Uterus (tissue), 3 donors: ENCODE measurements at regions not wholly inside any gene's neighbourhood (a gene's known extent, or its start where the extent isn't known, plus 50 kb on each side); places are given as distances from the start of the nearest gene placed in this dataset.
A peak's percentile ranks its signal among the peaks of the same experiment; 100 is the strongest.

ENCODE experiments used
- DNase-seq, 2 donors: peaks; one replicate each; pipeline ENCODE4 v3.0.0-alpha.2; 2019 to 2020
- H3K27ac ChIP-seq, 2 donors: fragments of 200-600 bp; sonication (generic); 1 replicate in 1 of 2; 2 replicates in 1 of 2; pipeline ENCODE4 v1.5.1; 2016 to 2018
- H3K27me3 ChIP-seq, 2 donors: fragments of 200-600 bp; sonication (generic); one replicate each; pipeline ENCODE4 v1.5.1; 2018 to 2019; ENCODE audit warnings: control low read depth in 1 of 2
- H3K36me3 ChIP-seq, 2 donors: fragments of 200-600 bp; sonication (generic); one replicate each; pipeline ENCODE4 v1.5.1; 2019; ENCODE audit warnings: control low read depth in 1 of 2
- H3K4me1 ChIP-seq, 2 donors: fragments of 200-600 bp; sonication (generic); one replicate each; pipeline ENCODE4 v1.5.1; 2018 to 2019; ENCODE audit warnings: control low read depth in 1 of 2
- H3K4me3 ChIP-seq, 2 donors: fragments of 200-600 bp; sonication (generic); 1 replicate in 1 of 2; 2 replicates in 1 of 2; pipeline ENCODE4 v1.5.1; 2018 to 2019; ENCODE audit warnings: mild to moderate bottlenecking in 1 of 2
- H3K9me3 ChIP-seq, 2 donors: fragments of 200-600 bp; sonication (generic); one replicate each; pipeline ENCODE4 v1.5.1; 2019; ENCODE audit warnings: control low read depth in 1 of 2
- POLR2A ChIP-seq, 2 donors: fragments of 450-650 bp; IDR thresholded peaks; one replicate each; pipeline ENCODE4 v1.6.1; 2016; ENCODE audit warnings: antibody characterized with exemption in 2 of 2, mild to moderate bottlenecking in 1 of 2, moderate library complexity in 1 of 2
- intact Hi-C: fragments of 100-400 bp; cut with DNase I; formaldehyde crosslinking; loops from one replicate; pipeline ENCODE4 v1.15.1; 2023; ENCODE audit warnings: low total_unique reads
- TF ChIP-seq, protein P1 (sequence below), 4 experiments: fragments of 200-600 bp in 2 of 4; fragments of 450-650 bp in 2 of 4; sonication (generic) in 2 of 4; IDR thresholded peaks; one replicate each; pipeline ENCODE4 v1.5.1; 2016 to 2019; ENCODE audit warnings: antibody characterized with exemption in 4 of 4, mild to moderate bottlenecking in 2 of 4, moderate library complexity in 1 of 4
- donor health status: DM: yes; HTN: yes; CAD: no.

DNA sequence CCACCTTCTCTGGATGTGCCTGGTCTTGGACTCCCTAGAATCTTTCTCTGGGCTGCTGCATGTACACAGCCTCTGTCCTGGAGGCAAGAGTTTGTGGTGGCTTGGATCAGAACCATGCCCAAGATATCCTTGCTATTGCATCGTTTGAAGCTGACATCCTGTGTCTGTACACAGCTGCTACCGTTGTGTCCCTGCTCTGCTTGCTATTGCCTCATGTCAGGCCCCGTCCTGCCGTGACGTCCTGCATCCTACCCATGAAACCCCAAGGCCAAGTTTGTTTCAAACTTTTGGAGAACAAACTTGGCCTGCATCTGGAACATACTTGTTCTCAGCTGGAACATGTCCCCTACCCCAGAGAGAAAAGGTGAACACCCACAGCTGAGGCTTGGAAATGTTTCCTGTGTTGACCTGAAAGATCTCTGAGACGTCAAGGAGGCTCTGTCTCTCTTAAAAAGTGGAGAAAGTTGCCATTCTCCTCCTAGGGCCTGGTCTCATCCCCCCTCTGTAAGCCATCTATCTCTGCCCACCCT is 78.1 kb downstream of the HFE start:
- intact Hi-C loops, result no loop called here
- Histone ChIP-seq H3K4me3 (no peak overlapping the region), H3K36me3 (no peaks in the 10 kb centered on the region), H3K4me1 (no peaks in the 10 kb centered on the region), H3K9me3 (no peaks in the 10 kb centered on the region), H3K27ac (no peak overlapping the region), H3K27me3 (no peaks in the 10 kb centered on the region)
- no peak for DNase-seq
- TF ChIP-seq, protein P1, sequence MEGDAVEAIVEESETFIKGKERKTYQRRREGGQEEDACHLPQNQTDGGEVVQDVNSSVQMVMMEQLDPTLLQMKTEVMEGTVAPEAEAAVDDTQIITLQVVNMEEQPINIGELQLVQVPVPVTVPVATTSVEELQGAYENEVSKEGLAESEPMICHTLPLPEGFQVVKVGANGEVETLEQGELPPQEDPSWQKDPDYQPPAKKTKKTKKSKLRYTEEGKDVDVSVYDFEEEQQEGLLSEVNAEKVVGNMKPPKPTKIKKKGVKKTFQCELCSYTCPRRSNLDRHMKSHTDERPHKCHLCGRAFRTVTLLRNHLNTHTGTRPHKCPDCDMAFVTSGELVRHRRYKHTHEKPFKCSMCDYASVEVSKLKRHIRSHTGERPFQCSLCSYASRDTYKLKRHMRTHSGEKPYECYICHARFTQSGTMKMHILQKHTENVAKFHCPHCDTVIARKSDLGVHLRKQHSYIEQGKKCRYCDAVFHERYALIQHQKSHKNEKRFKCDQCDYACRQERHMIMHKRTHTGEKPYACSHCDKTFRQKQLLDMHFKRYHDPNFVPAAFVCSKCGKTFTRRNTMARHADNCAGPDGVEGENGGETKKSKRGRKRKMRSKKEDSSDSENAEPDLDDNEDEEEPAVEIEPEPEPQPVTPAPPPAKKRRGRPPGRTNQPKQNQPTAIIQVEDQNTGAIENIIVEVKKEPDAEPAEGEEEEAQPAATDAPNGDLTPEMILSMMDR (IDR thresholded peaks at IDR 0.05), result no peak
- TF ChIP-seq POLR2A (IDR thresholded peaks at IDR 0.05), result no peak

DNA sequence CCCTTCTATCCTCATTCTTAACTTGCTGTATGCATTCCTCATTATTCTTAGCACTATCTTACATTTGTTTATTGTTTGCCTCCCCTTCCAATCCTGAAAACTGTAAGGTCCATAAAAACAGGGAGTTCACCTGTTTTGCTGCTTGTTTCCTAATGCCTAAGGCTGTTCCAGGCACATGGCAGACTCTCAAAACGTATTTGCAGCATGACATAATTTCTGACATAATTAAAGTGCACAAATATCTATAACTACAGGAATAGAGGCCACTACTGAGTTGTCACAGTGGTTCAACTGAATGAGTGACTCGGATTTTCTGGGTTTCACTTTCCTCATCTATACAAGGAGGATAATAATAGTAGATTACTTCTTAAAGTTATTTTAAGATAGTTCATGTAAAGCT is 83.0 kb downstream of the HFE start:
- Histone ChIP-seq H3K9me3 (no peaks in the 10 kb centered on the region), H3K27ac (peak overlapping the region in 1 of 2 donors; percentile 100), H3K4me3 (no peak overlapping the region), H3K4me1 (no peaks in the 10 kb centered on the region), H3K36me3 (no peaks in the 10 kb centered on the region), H3K27me3 (no peaks in the 10 kb centered on the region)
- TF ChIP-seq, protein P1 (IDR thresholded peaks at IDR 0.05), result no peak
- TF ChIP-seq POLR2A (IDR thresholded peaks at IDR 0.05), result no peak
- intact Hi-C loops, result no loop called here
- DNase-seq, result no peak

- Histone ChIP-seq H3K9me3 (no peaks in the 10 kb centered on the region), H3K36me3 (no peaks in the 10 kb centered on the region)
Observed at GRCh38 chr6:26170951-26171841, 84.0 kb downstream of the HFE start.

DNA sequence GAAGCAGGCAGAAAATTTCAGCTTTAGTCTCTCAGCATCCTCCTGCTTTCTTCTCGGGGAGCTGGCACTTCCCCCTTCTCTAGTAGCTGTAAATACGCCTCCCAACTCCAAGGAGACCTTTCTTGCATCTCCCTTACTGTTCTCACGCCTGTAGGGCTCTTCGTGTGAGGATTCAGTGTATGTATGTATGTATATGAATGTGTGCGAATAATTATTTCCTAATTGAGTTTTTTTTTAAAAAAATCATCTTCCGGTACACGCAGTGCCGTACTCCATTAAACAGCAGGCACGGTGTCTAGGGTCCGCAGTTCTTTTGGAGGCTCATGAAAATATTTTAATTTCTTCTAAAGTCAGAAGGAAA is 85.4 kb downstream of the HFE start:
- DNase-seq, result no peak
- Histone ChIP-seq H3K4me3 (peak overlapping the region; percentile 86 to 88), H3K36me3 (no peaks in the 10 kb centered on the region), H3K9me3 (no peaks in the 10 kb centered on the region), H3K27me3 (no peaks in the 10 kb centered on the region), H3K27ac (peak overlapping the region; percentile 99 to 100), H3K4me1 (no peaks in the 10 kb centered on the region)
- TF ChIP-seq, protein P1 (IDR thresholded peaks at IDR 0.05), result no peak
- no peak for TF ChIP-seq POLR2A (IDR thresholded peaks at IDR 0.05)
- intact Hi-C loops, result no loop called here

More at GRCh38 chr6:26170951-26171841, 84.0 kb downstream of the HFE start:
- Histone ChIP-seq H3K27me3 (no peaks in the 10 kb centered on the region), H3K4me1 (no peaks in the 10 kb centered on the region), H3K4me3 (peak overlapping the region; percentile 86 to 88), H3K27ac (peak overlapping the region; percentile 99 to 100)
- intact Hi-C loops, result no loop called here
- DNase-seq, result no peak
- no peak for TF ChIP-seq POLR2A (IDR thresholded peaks at IDR 0.05)
- TF ChIP-seq, protein P1 (IDR thresholded peaks at IDR 0.05), result no peak

DNA sequence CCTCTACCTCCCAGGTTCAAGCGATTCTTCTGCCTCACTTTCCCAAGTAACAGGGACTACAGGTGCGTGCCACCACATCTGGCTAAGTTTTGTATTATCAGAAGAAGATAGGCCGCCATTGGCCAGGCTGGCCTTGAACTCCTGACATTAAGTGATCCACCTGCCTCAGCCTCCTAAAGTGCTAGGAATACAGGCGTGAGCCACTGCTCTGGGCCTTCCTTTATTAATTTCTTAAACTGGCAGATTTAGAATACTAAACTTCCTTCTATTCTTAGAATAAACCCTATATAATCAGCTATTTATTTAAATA is 86.6 kb downstream of the HFE start:
- Histone ChIP-seq H3K36me3 (no peaks in the 10 kb centered on the region), H3K9me3 (no peaks in the 10 kb centered on the region), H3K4me1 (no peaks in the 10 kb centered on the region), H3K27ac (peak overlapping the region; percentile 99 to 100), H3K4me3 (no peak overlapping the region), H3K27me3 (no peaks in the 10 kb centered on the region)
- no peak for DNase-seq
- intact Hi-C loops, result no loop called here
- no peak for TF ChIP-seq POLR2A (IDR thresholded peaks at IDR 0.05)
- TF ChIP-seq, protein P1 (IDR thresholded peaks at IDR 0.05), result no peak
